Right lobe of liver (tissue), 6 donors: ENCODE measurements at regions not wholly inside any gene's neighbourhood (a gene's known extent, or its start where the extent isn't known, plus 50 kb on each side); places are given as distances from the start of the nearest gene placed in this dataset.

Source experiments
- ATAC-seq, 4 donors: fragments of 200-7000 bp; cut with Tn5 transposase; one replicate each; pipeline ENCODE4 v1.9.1; 2020; ENCODE audit warnings: mild to moderate bottlenecking in 4 of 4, moderate library complexity in 4 of 4
- DNase-seq, 3 donors: peaks; one replicate each; pipeline ENCODE4 v3.0.0-alpha.2; 2020
- H3K27ac ChIP-seq, 3 donors: fragments of 200-600 bp; one replicate each; pipeline ENCODE4 v1.8.0; 2022
- H3K27me3 ChIP-seq, 2 donors: fragments of 200-600 bp; one replicate each; pipeline ENCODE4 v1.8.0; 2022
- H3K36me3 ChIP-seq, 4 donors: fragments of 200-600 bp; sonication (generic) in 1 of 4; one replicate each; pipeline versions ENCODE4 v1.5.1 to v1.8.0; 2017 to 2022; ENCODE audit warnings: control low read depth in 1 of 4
- H3K4me1 ChIP-seq, 4 donors: fragments of 200-600 bp; sonication (generic) in 1 of 4; one replicate each; pipeline versions ENCODE4 v1.5.1 to v1.8.0; 2017 to 2022; ENCODE audit warnings: control low read depth in 1 of 4
- H3K4me3 ChIP-seq, 3 donors: fragments of 200-600 bp; one replicate each; pipeline ENCODE4 v1.8.0; 2022
- H3K9me3 ChIP-seq, 4 donors: fragments of 200-600 bp; sonication (generic) in 1 of 4; one replicate each; pipeline versions ENCODE4 v1.5.1 to v1.8.0; 2017 to 2022; ENCODE audit warnings: control low read depth in 1 of 4
- POLR2A ChIP-seq: fragments of 450-650 bp; IDR thresholded peaks from one replicate; pipeline ENCODE4 v1.6.1; 2017; ENCODE audit warnings: antibody characterized with exemption, mild to moderate bottlenecking
- WGBS: methylation state at CpG from one replicate; pipeline ENCODE4 v1.1.6; 2018; ENCODE audit warnings: low coverage, low lambda C conversion rate; ENCODE audit not compliant: insufficient coverage; ENCODE audit errors: missing lambda C conversion rate; 5-methylcytosine and 5-hydroxymethylcytosine counted together
- intact Hi-C, 2 donors: fragments of 100-400 bp; cut with DNase I; formaldehyde crosslinking; loops; one replicate each; pipeline versions ENCODE4 v1.11.2 to v1.14.1; 2022
- TF ChIP-seq, protein P1 (sequence below), 4 donors: fragments of 200-600 bp in 3 of 4; fragments of 450-650 bp in 1 of 4; IDR thresholded peaks; one replicate each; pipeline versions ENCODE4 v1.5.1 to v1.8.0; 2016 to 2022; ENCODE audit warnings: antibody characterized with exemption in 4 of 4, mild to moderate bottlenecking in 2 of 4
- donor health status: DM: no; HTN: yes; CAD: no.
- donor health status: DM: no; HTN: no; CAD: no.
- donor health status: DM: no; HTN: no; CAD: no.
- donor health status: DM: no; HTN: yes; CAD: no.
- donor health status: DM: no; HTN: yes; CAD: no.

DNA sequence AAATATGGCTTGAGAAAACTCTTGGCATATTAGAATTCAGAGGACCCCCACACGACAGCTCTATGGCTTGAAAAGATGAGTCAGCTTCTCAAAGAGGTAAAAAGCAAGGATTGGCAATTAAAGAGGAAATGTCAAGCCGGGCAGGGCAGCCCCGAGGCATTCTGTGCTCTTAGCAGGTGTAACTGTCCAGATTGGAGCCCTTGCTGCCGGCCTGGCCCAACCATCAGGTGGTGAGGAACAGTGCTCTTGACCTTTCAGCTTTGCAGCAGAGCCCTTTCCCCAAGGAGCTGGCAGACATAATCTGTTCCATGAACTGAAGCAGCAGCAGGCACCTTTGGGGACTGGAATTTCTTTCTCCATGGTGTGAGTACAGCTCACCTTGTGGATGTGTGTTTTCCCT lies 287.8 kb downstream of the UTP18 start:
- H3K9me3 ChIP-seq = no peaks in the 10 kb centered on the region
- TF ChIP-seq, protein P1, sequence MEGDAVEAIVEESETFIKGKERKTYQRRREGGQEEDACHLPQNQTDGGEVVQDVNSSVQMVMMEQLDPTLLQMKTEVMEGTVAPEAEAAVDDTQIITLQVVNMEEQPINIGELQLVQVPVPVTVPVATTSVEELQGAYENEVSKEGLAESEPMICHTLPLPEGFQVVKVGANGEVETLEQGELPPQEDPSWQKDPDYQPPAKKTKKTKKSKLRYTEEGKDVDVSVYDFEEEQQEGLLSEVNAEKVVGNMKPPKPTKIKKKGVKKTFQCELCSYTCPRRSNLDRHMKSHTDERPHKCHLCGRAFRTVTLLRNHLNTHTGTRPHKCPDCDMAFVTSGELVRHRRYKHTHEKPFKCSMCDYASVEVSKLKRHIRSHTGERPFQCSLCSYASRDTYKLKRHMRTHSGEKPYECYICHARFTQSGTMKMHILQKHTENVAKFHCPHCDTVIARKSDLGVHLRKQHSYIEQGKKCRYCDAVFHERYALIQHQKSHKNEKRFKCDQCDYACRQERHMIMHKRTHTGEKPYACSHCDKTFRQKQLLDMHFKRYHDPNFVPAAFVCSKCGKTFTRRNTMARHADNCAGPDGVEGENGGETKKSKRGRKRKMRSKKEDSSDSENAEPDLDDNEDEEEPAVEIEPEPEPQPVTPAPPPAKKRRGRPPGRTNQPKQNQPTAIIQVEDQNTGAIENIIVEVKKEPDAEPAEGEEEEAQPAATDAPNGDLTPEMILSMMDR (IDR thresholded peaks at IDR 0.05) = no peak
- TF ChIP-seq POLR2A = no peak
- no peaks in the 10 kb centered on the region for H3K4me1 ChIP-seq
- no peaks in the 10 kb centered on the region for H3K27me3 ChIP-seq
- WGBS = 70% methylated on average over 4 of the region's 4 CpGs
- H3K4me3 ChIP-seq = no peak overlapping the region
- intact Hi-C loops = no loop called here
- H3K36me3 ChIP-seq = no peaks in the 10 kb centered on the region
- ATAC-seq (no peak), DNase-seq (no peak)
- H3K27ac ChIP-seq = no peak overlapping the region

DNA sequence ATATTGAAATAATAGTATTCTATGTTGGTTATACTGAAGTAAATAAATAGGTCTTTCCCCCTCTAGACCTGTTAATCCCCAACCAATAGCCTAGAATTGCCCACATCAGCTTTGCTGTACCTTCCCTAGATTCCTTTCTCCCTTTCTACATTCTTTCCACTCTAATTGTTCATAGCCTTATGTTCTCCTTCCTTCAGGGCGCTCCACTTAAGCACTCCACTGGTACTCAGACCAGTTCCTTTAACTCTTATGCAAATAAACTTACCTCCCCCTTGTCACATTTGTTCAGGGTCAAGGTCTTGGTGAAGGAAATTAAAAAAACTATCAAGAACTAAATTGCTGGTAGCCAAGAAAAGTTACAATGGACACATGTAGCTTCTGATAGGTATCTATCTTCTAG lies 294.8 kb downstream of the UTP18 start:
- intact Hi-C loops = no loop called here
- H3K27me3 ChIP-seq = no peaks in the 10 kb centered on the region
- 100% methylated on average over 1 of the region's 1 CpG for WGBS
- DNase-seq = no peak
- no peak for ATAC-seq
- peaks cover 0 to 21% (median 7%) of the 10 kb centered on the region in 4 donors for H3K4me1 ChIP-seq
- no peak overlapping the region for H3K4me3 ChIP-seq
- no peaks in the 10 kb centered on the region for H3K36me3 ChIP-seq
- no peaks in the 10 kb centered on the region for H3K9me3 ChIP-seq
- TF ChIP-seq, protein P1 (IDR thresholded peaks at IDR 0.05) = no peak
- no peak for TF ChIP-seq POLR2A
- H3K27ac ChIP-seq = no peak overlapping the region

DNA sequence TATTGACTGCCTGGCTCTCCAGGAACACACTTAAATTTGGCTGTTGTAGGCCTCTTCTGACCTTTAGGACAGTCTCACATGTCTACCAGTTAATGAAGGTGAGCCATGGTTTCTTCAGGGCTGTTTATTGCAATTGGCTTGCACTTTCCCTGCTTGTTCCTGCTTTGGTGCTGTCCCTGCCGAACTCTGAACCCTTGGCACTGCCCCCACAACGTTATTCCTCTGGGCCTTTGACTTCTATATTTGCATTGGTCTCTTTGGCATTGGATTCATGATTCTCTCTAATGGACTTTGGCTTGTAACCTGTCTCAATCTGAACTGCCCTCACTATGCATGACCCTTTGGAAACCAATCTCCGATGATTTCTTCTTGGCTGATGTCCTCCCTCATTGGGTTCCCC lies 299.4 kb downstream of the UTP18 start:
- Histone ChIP-seq H3K36me3 (no peaks in the 10 kb centered on the region), H3K4me1 (peaks cover 0 to 28% (median 11%) of the 10 kb centered on the region in 4 donors), H3K27ac (peak overlapping the region in 2 of 3 donors; percentile 53 to 68), H3K9me3 (no peaks in the 10 kb centered on the region), H3K27me3 (no peaks in the 10 kb centered on the region), H3K4me3 (no peak overlapping the region)
- TF ChIP-seq POLR2A = no peak
- TF ChIP-seq, protein P1 (IDR thresholded peaks at IDR 0.05) = no peak
- peak; percentile 91 to 98 (median 95) for ATAC-seq
- DNase-seq = peak; percentile 80 to 94 (median 89)
- WGBS = 17% methylated on average over 3 of the region's 3 CpGs
- intact Hi-C loops = no loop called here

DNA sequence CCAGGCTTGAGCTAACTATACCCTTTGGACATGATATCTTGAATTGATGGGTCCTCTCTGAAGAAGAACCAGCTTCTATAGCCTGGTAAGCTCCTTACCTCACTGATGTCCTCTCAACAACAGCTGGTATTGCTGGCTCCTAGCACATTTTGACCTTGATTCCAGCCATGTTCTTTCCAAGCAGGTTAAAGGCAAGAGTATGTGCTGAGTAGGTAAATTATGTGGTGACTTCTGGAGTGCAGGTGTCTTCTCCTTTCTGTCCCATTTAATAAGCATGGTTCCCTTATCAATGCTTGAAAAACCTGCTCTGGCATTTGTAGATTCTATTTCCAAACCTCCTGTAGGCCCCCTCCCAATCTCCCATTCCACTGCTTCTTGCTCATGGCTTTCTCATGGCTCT lies 300.1 kb downstream of the UTP18 start:
- Histone ChIP-seq H3K27ac (peak overlapping the region in 1 of 3 donors; percentile 34), H3K4me1 (peaks cover 0 to 28% (median 11%) of the 10 kb centered on the region in 4 donors), H3K36me3 (no peaks in the 10 kb centered on the region), H3K4me3 (no peak overlapping the region), H3K27me3 (no peaks in the 10 kb centered on the region), H3K9me3 (no peaks in the 10 kb centered on the region)
- TF ChIP-seq POLR2A = no peak
- TF ChIP-seq, protein P1 (IDR thresholded peaks at IDR 0.05) = no peak
- ATAC-seq = peak in 1 of 4 donors; percentile 14
- no peak for DNase-seq
- intact Hi-C loops = no loop called here

DNA sequence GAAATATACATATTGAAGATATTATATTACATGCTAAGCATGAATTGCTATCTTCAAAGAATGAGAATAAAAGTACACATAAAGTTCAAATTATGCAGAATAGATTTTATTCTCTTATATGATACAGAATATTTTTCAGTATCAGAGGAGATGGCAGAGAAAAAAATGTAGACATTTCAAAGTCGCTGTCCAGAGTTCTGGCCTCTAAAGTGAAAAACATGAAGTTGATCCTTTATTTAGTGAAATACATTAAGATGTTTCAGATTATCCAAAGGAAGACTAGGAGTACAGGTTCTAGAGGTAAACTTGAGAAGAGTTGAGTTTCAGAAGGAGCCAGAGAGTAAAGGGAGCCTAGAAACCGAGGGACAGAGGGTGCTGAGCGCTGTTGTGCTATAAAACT lies 303.6 kb downstream of the UTP18 start:
- no peak for TF ChIP-seq POLR2A
- TF ChIP-seq, protein P1 (IDR thresholded peaks at IDR 0.05) = no peak
- ATAC-seq (no peak), DNase-seq (no peak)
- no peaks in the 10 kb centered on the region for H3K36me3 ChIP-seq
- H3K27ac ChIP-seq = no peak overlapping the region
- intact Hi-C loops = no loop called here
- H3K9me3 ChIP-seq = no peaks in the 10 kb centered on the region
- no peak overlapping the region for H3K4me3 ChIP-seq
- 85% methylated on average over 3 of the region's 3 CpGs for WGBS
- no peaks in the 10 kb centered on the region for H3K27me3 ChIP-seq
- peaks cover 0 to 16% (median 8%) of the 10 kb centered on the region in 4 donors for H3K4me1 ChIP-seq
